NCI-H1092 (cell line): ENCODE measurements at regions not wholly inside any gene's neighbourhood (a gene's known extent, or its start where the extent isn't known, plus 50 kb on each side); places are given as distances from the start of the nearest gene placed in this dataset.

ENCODE experiments used
- DNase-seq: peaks from one replicate; lab custom pipeline; 2025; lab: John Stamatoyannopoulos, UW

DNA sequence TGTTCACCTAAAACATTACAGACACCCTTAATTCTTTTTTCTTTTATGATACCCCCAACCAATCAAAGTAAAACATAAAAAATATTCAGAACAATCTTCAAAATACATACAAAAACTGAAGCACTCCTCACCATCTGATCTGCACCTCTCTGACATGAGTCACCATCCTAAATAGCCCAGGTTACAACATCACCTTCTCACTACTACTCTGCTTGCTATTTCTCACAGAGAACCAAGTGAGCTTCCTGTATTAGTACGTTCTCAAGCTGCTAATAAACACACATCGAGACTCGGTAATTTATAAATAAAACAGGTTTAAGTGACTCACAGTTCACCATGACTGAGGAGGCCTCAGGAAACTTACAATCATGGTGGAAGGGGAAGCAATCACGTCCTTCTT, 183.5 kb downstream of the CBLN2 start:
- DNase-seq, result no peak

DNA sequence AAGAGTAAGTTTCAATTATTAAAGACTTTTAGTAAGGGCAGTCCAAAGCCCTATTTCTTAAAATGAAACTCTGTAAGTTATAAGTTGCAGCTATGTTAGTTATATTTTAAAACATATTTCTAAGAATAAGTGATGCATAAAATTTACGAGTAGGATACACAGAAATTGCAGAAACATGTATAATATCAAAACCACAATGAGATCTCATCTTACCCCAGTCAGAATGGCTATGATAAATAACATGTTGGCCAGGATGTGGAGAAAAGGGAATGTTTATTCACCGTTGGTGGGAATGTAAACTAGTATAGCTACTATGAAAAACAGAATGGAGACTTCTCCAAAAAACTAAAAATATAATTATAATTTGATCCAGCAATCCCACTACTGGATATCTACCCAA, 201.2 kb downstream of the CBLN2 start:
- no peak for DNase-seq

DNA sequence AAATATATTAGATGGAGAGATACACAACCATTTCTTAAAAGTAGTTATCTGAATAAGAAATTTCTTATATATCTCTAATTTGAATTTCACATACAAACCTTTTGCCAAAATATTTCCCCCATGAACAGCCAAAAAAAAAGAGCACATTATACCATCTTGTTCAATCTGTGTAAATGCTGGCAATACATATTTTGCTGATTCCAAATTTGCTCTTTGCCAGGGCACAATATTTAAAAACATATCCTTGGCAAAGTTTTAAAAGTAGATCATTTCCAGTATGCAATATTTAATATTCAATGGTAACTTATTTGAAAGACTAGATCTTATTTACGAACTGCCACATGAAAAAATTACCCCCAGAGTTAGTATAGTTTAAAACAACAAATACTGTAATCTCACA, 204.2 kb downstream of the CBLN2 start:
- DNase-seq, result no peak

DNA sequence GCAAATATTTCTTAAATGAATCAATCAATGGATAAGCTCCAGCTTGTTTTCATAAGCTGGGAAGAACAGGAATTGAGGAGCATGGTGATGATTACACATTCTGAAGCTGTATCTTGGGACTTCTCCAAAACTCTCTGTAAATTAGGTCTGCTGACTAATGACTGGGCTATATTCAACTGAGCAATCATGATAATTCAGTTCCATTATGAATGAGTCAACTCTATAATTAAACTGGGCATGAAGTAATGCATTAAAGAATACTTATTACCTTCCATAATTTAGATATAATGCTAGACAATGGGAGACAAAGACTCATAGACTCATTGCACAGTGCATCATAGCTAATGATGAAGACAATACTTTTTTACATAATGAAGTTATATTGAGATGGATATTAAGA, 207.4 kb downstream of the CBLN2 start:
- DNase-seq, result no peak

DNA sequence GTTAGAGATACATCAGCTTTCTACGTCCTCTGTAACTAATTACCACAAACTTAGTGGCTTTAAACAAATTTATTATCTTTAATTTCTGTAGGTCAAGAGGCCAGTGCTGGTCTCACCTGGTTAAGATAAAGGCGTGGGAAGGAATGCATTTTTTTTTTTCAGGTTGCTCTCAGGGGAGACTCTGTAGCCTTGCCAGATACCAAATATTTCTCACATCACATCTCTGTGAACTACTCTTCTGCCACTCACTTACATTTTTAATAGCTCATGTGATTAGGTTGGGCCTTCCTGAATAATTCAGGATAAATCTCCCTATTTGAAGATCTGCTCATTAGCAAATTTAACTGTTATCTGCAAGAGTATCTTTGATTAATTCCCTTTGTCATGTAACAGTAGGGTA, 214.6 kb downstream of the CBLN2 start:
- DNase-seq, result no peak

DNA sequence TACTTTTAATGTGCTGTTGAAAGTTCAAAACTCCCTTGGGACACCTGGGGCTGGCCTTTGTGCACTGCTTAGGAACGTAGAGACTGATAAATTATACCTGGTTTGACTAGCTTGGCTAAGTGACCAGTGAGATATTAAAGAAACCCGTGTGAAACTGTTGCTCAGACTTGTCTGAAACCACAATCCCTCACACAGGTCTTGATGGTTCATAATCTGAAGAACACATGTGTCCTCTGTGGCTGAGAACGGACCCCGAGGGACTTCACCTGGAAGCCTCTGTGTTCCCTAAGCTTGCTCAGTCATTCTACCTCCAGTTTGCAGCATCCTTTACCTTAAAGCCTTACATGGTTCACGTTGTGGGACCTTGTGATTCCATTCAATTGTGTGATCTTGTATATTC, 218.8 kb downstream of the CBLN2 start:
- no peak for DNase-seq

DNA sequence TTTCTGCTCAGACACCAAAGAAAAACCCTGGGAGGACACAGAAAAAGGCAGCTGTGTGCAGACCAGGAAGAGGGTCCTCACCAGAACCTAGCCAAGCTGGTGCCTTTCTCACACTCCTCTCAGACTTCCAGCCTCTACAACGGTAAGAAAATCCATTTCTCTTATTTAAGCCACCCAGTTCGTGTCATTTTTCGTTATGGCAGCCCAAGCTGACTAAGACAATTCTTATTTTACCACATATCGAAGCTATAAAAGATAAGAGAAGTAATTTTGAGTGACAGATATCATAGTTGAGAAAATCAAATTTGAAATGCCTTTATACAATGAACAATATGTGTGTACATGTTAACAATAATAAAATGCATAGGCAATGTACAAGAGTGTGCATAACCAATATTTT, 219.5 kb downstream of the CBLN2 start:
- no peak for DNase-seq

DNA sequence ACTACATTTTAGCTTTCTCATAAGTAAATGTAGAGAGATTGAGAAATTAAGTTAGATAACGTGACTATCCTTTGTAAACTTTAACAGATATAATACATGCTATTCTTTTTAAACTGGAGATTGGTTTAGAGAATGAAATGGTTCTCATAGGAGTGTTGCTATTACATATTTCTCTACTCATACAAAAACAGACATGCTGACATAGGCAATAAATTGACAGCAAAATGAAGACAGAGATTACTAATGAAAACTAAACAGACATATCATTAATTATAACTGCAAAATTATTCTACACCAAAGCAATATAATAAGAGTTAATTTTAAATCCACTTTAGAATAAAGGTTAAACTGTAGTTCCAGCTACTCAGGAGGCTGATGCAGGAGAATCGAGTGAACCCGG, 227.6 kb downstream of the CBLN2 start:
- no peak for DNase-seq

DNA sequence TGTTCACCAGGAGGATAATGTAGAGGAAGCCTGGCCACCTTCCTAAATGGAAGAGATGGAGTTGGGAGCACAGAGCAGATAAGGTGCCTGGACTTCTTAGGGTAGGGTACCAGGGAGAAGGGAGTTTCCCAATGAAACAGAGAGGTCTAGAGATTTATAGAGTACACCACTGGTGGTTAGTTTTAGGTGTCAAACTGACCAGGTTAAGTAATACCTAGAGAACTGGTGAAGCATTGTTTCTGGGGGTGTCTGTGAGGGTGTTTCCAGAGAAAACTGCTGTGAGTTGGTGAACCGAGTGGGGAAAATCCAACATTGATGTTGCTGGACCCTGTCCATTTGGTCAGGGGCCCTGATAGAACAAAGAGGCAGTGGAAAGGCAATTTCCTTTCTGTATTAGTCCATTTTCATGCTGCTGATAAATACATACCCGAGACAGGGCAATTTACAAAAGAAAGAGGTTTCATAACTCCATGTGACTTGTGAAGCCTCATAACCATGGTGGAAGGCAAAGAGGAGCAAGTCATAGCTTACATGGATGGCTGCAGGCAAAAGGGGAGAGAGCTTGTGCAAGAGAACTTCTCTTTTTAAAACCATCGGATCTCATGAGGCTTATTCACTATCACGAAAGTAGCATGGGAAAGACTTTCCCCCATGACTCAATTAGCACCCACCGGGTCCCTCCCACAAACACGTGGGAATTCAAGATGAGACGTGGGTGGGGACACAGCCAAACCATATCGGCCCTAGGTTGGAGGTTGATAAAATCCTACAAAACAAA, 260.8 kb downstream of the CBLN2 start:
- DNase-seq, result no peak

DNA sequence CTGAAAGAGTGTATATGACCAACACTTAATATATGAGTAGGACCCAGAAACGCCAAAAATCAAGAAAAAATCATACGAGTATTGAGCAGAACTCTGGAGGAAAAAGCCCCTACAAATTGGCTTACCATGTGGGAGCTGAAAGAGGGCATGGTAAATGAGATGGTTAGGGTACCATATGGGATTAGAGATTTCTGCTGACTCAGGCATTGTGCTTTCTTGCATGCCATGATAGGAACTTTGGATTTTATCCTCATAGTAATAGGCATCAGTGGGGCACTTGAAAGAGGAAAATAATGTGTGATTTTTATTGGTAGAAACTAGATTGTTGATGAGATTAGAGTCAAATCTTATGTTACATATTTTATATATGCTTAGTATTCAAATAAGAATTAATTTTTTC, 271.1 kb downstream of the CBLN2 start:
- DNase-seq, result no peak

DNA sequence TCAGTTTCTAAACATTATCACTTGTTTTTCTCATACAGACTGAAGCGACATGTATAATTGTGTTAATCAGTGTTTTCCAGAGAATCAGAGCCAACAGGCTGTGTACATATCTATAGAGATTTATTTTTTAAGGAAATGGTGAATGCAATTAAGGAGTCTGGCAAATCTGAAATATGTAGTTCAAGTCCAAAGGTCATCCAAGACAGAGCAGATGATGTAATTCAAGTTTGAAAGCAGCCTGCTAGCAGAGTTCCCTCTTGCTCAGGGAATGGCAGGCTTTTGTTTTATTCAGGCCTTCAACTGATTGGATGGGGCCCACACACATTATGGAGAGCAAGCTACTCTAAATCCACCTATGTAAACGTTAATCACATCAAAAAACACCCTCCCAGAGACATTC, 282.6 kb downstream of the CBLN2 start:
- DNase-seq, result no peak

DNA sequence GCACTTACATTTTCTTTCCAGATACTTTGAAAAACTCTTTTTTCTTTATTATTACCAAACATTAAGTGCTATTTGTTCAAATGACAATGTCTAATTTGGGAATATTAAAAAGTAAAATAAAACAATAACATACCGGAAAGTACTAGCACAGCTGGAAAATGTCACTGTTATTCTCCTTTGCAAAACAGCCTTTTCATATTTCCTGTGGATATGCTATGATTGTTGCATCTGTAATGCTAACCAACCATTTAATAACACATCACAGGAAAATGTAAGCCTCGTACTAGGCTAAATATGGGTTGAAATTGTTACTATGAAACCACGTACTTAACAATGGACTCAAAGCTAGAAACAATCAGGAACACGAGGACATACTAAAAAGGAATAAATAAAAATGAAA, 298.1 kb downstream of the CBLN2 start:
- no peak for DNase-seq

DNA sequence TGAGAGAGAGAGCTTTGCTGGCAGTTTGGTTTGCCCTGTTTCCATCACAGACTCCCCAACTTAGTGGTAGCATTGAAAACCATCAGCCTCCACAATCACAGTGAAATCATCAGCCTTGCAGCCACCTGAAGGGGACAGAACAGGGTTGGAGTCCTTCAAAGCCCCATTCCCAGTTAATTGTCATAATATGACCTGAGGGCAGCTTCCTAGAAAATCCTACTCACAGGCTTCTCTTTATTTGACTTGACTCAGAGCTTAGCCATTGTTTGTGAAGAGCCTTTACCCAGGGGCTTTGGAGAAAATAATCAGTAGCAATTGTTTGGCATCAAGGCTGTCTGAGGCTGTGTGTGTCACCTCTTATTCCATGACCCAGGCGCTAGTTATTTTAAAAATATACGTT, 308.7 kb downstream of the CBLN2 start:
- peak; percentile 33 for DNase-seq

DNA sequence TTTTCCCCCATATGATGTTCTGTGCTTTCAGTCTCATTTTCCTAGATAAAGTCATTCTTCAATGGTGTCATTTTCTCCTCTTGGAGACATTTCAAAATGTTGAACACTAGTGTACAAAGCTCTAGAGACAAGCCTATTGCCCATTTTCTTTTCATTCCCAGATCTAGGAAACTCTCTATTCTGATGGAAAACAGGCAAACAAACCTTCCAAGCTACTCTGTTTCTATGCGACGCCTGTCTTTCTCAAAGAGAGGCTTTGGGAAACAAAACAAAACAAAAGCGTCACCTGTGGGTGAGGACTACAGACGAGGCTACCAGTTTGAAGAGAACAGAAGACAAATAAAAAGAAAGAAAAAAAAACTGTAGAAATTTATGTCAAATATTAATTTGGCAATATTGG, 311.0 kb downstream of the CBLN2 start:
- DNase-seq, result peak; percentile 4

DNA sequence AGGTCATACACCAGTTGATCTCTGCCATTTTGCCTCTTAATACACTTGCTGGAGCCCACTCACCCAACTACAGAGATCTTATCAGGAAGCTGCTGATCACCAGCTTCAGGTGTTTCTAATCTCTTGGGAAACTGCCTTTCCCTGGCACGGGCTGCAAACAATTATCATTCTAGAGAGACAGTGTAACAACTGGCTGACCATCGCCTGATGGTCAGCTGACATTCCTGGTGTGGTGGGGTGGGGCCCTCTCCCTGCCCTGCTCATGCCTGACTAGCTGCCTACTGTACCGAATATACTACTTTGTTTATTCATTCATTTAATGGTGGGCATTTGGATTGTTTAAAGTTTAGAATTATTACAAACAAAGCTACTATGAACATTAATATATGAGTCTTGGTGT, 311.5 kb downstream of the CBLN2 start:
- DNase-seq, result no peak

DNA sequence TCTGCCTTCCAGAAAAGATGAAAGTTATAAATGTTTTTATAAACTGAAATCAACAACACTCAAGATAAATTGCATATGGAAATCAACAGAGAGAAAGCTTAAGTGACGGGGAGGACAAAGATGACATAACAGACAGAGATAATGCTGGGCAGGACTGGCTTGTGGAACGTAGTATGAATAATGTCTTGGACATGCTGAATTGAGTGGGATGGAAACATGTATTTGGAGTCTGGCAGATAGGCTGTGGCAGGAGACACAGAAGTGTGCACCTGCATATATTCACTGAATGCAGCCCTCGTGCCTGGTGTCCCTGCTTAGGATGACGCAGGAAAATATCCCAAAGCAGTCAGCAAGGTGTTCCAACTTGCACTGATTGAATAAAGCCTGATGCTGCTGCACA, 318.2 kb downstream of the CBLN2 start:
- no peak for DNase-seq

DNA sequence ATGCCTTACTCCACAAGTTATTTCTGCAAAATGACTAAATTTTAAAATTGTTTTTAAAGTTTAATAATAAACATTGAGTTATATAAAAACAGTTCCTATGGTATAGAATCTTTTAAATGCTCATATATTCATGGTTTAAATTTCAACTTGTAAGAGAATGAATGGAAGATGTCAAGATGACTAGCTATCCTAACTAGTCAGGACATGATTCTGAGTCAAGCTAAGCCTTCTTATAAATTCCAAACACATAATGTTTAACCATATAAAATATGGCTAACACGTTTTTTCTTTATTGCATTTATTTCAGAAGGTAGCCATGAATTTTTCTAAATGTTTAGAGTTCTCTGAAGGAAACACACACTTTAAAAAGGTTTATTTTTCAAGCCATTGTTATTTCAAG, 320.4 kb downstream of the CBLN2 start:
- DNase-seq, result no peak

DNA sequence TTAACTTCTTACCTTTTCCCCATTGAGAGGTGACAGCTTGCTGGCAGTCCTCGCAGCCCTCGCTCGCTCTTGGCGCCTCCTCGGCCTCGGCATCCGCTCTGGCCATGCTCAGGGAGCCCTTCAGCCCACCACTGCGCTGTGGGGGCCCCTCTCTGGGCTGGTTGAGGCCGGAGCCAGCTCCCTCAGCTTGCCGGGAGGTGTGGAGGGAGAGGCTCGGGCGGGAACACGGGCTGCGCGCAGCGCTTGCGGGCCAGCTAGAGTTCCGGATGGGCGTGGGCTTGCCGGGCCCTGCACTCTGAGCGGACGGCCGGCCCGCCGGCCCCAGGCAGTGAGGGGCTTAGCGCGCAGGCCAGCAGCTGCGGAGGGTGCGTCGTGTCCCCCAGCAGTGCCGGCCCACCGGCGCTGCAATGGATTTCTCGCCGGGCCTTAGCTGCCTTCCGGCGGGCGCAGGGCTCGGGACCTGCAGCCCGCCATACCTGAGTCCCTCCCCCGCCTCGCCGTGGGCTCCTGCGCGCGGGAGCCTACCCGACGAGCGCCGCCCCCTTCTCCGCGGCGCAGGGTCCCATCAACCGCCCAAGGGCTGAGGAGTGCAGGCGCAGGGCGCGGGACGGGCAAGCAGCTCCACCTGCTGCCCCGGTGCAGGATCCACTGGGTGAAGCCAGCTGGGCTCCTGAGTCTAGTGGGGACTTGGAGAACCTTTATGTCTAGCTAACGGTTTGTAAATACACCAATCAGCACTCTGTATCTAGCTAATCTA, 335.0 kb downstream of the CBLN2 start:
- no peak for DNase-seq

DNA sequence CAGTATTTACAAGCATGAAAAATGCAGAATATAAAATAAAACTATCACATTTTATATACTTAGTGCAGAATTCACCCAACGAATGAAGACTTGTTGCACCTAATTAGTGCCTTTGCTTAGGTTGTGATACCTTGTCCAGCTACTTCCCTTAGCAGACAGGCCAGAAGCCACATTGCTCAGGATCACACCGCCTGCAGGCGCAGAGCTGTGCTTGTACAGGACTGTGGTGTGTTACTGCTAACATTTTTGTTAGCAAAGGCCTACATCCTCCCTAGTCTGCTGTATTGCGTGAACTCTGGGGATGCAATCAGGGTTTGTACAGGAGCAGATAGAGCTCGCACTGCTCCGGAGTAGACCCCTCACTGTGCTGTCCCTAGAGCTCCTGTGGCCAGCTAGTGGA, 336.9 kb downstream of the CBLN2 start:
- DNase-seq, result no peak

DNA sequence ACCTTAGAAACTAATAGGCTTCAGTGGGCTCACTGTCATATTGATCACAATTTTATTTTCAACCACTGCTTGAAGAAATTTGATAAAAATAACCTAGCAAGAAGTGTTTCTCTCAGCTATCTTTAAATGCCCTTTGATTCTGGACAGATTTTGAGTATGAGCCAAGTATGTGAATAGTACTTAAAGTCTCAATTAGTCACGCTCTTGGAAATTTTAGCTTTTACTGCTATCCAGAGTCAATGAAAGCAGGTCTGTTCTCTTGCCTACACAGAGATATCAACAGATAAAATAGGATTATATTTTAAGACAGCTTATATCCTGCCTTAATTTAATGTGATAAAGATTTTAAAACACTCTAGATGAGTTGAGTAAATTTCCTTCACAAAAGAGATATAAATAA, 337.3 kb downstream of the CBLN2 start:
- no peak for DNase-seq

DNA sequence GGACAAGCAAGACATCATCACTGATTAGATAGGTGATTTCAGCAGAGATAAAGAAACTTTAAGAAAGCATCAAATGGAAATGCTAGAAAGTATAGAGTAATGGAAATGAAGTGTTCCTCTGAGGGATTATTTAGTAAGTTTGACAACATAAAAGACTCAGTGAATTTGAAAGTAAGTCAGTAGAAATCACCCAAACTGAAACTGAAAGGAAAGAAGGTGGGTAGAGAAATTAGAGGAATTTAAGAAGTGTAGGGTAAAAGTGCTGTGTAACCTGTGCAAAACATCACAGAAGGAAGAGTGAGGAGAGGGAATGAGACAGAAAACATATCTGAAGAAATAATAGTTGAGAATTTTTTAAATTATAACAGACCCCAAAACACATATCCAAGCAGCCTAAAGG, 343.1 kb downstream of the CBLN2 start:
- DNase-seq, result no peak

DNA sequence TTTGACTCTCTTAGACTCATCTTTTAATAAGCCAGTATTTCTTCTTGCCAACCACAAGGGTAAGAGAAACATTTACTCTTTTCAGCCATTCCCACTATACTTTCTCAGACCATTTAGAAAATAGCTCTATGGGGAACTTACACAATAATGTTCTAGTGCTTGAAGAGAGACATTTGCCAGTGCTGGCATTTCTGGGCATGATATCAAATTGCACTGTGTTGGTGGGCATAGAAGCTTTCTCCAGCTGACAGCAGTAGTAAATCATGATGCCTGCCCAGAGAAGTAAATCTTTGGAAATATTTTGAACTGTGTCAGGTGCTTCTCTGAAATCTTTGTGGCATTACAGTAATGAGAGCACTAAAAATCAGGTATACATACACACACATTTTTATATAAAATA, 346.6 kb downstream of the CBLN2 start:
- no peak for DNase-seq

DNA sequence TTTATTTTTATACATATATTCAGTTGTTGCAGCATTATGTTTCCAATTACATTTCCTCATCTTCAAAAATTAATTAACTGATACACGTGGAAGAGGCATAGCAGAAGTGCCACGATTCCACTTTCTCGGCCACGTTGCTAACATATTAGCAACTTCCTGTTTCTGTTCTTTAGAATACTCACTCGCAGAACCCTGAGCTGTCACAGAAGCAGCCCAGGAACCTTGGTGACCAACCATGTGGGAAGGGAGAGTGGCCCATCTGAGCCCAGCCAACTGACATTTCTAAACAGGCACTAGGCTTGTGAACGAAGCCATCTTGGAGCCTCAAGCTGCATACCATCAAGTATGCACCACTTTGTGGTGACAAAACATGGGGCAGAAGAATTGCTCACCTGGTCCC, 350.1 kb downstream of the CBLN2 start:
- no peak for DNase-seq

DNA sequence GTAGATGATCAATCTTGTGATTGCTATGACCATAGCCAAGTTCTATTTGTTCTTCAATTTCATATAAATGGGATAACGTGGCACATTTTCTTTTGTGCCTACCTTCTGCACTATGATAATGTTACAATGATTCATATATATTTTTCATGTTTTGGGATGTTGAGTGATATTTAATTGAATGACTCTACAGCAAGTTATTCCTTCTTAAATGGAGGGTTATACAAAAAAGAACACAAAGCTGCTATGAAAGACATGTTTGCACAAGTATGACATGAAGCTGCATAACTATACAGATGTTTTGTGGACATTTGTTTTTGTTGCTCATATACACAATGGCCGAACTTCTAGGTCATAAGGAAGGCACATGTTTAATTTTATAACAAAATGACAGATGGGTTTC, 356.2 kb downstream of the CBLN2 start:
- no peak for DNase-seq
